ENCODE measurements at regions not wholly inside any gene's neighbourhood (a gene's known extent, or its start where the extent isn't known, plus 50 kb on each side); places are given as distances from the start of the nearest gene placed in this dataset.
"Not testable (repeated sequence)": the region's sequence is repeated elsewhere in the genome, so short reads cannot be mapped to it uniquely, and the experiment has no call there.

DNA sequence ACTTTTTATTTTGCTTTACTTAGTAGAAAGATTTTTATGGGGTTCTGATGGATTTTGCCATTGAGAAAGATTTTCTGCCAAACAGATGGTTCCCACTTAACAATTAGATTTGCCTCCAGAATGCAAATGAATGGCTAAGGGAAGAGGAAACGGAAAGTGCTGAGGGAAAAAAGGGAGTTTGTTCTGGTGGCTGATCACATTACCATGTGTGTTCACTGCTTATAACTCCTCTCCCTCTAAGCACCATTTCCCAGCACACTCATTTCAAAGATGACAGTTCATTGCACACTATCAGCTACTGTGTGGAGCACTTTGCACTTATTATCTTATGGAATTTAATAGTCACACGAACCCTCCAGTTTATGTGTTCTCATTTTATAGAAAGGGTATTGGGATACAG lies 68.0 kb upstream of the GRID2 start:
- DNase-seq: peak; percentile 11

DNA sequence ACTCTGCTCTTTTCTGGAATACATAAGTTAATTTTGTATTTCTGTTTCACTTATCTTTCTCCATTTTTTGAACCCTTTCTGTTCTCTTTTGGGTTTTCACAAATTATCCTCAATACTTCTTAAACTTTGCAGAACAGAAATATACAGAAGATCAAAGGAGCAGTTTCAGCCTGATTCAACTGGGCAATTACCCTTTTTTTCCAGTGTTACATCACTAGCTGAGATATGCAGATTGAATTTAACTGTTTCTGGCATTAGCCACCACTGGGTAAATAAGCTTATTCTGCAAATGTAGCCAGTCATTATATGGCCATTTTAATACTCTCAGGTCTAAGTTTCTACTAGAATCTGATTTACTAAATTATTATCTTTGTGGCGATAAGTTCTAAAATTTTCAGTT lies 66.9 kb upstream of the GRID2 start:
- DNase-seq: peak; percentile 51

- DNase-seq: no peak
These were observed 66.2 kb upstream of the GRID2 start for GRCh38 chr4:92237559-92237958.

DNA sequence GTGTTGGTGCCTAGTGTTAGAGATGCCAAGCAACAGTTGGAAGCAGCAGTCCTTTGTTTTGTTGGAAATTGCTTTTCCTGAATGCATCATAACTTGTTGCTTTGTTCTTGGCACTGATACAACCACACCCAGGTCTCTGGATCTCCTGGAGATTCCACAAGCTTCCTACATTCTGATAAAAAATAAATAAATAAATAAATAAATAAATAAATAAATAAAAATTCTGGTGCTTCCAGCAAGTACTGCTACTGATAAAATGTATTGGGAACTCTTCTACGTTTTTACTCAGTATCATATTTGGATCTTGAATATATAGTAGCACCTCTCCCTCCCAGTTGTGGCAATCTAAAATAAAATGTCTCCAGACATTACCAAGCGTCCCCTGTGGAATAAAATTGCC lies 62.7 kb upstream of the GRID2 start:
- no peak for DNase-seq

- DNase-seq: no peak
These were observed 57.4 kb upstream of the GRID2 start for GRCh38 chr4:92246384-92246783.

DNA sequence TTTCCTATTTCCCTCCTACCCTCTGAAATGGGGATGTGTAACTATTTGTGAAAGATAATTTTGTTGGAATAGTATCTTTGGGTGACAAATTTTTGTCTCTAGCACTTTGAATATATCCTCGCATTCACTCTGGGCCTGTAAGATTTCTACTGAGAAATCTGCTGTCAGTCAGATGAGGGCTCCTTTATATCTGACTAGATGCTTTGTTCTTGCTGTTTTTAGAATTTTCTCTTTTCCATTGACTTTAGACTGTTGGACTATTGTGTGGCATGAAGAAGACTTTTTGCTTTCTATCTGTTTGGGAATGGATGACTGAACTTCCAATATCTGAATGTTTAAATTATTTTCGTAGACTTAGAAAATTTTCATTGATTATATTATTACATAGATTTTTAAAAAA lies 54.2 kb upstream of the GRID2 start:
- no peak for DNase-seq

DNA sequence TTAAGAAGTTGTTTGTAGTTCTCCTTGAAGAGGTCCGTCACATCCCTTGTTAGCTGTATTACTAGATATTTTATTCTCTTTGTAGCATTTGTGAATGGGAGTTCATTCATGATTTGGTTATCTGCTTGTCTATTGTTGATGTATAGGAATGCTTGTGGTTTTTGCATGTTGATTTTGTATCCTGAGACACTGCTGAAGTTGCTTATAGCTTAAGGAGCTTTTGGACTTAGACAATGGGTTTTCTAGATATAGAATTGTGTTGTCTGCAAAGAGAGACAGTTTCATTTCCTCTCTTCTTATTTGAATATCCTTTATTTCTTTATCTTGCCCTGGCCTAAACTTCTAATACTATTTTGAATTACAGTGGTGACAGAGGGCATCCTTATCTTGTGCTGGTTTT lies 52.1 kb upstream of the GRID2 start:
- no peak for DNase-seq

GRCh38 chr4:92252358-92252757 lies 51.4 kb upstream of the GRID2 start:
- not testable (repeated sequence) for DNase-seq

- DNase-seq: no peak
These were observed 50.9 kb upstream of the GRID2 start for GRCh38 chr4:92252846-92253245.

DNA sequence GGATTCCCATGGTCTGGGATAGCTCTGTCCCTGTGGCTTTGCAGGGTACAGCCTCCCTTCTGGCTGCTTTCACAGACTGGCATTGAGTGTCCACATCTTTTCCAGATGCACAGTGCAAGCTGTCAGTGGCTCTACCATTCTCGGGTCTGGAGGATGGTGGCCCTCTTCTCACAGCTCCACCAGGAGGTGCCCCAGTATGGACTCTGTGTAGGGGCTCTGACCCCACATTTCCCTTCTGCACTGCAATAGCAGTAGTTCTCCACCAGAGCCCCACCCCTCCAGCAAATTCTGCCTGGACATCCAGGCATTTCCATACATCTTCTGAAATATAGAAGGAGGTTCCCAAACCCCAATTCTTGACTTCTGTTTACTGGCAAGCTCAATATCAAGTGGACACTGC lies 50.2 kb upstream of the GRID2 start:
- DNase-seq: no peak
